ENCODE measurements at regions not wholly inside any gene's neighbourhood (a gene's known extent, or its start where the extent isn't known, plus 50 kb on each side); places are given as distances from the start of the nearest gene placed in this dataset.

DNA sequence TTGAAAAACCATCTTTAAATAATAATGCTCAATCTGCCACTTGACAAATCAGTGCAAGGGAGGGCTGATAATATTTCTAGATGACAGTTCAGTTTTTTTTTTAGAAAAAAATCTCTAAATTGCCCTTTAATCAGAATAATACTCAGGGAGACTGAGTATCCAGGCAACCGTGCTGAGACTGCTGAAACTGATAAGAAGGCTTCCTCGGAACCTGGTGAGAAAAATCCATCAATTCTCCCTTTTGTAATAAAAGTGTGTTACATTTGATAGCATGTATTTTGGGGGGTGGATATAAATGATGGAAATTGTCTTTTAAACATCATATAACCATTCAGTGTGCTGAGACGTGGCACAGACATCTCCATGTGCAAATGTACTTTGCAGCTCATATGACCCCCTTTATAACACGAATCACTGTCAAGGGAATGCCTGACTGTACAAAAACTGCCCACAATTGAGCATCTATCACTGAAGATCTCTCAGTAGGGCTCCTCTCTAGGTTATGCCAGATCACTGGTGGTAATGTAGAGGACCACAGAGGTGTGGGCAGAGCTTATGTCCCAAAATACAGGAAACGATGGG lies 491.1 kb upstream of the ADARB2 start:
- TF ChIP-seq ZNF335 (tag by site-specific recombination; conservative IDR thresholded peaks at IDR 0.05) = no peak
- TF ChIP-seq, protein P1, sequence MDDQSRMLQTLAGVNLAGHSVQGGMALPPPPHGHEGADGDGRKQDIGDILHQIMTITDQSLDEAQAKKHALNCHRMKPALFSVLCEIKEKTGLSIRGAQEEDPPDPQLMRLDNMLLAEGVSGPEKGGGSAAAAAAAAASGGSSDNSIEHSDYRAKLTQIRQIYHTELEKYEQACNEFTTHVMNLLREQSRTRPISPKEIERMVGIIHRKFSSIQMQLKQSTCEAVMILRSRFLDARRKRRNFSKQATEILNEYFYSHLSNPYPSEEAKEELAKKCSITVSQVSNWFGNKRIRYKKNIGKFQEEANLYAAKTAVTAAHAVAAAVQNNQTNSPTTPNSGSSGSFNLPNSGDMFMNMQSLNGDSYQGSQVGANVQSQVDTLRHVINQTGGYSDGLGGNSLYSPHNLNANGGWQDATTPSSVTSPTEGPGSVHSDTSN (CRISPR knock-in tag; IDR thresholded peaks at IDR 0.05) = no peak
- TF ChIP-seq ZNF423 (tag by site-specific recombination; IDR thresholded peaks at IDR 0.05) = no peak
- TF ChIP-seq, protein P2, sequence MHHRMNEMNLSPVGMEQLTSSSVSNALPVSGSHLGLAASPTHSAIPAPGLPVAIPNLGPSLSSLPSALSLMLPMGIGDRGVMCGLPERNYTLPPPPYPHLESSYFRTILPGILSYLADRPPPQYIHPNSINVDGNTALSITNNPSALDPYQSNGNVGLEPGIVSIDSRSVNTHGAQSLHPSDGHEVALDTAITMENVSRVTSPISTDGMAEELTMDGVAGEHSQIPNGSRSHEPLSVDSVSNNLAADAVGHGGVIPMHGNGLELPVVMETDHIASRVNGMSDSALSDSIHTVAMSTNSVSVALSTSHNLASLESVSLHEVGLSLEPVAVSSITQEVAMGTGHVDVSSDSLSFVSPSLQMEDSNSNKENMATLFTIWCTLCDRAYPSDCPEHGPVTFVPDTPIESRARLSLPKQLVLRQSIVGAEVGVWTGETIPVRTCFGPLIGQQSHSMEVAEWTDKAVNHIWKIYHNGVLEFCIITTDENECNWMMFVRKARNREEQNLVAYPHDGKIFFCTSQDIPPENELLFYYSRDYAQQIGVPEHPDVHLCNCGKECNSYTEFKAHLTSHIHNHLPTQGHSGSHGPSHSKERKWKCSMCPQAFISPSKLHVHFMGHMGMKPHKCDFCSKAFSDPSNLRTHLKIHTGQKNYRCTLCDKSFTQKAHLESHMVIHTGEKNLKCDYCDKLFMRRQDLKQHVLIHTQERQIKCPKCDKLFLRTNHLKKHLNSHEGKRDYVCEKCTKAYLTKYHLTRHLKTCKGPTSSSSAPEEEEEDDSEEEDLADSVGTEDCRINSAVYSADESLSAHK (tag by site-specific recombination; IDR thresholded peaks at IDR 0.05) = no peak
- TF ChIP-seq ZNF324 (tag by site-specific recombination; IDR thresholded peaks at IDR 0.05) = no peak
- no peak for TF ChIP-seq ZNF707 (tag by site-specific recombination; IDR thresholded peaks at IDR 0.05)
- TF ChIP-seq, protein P3, sequence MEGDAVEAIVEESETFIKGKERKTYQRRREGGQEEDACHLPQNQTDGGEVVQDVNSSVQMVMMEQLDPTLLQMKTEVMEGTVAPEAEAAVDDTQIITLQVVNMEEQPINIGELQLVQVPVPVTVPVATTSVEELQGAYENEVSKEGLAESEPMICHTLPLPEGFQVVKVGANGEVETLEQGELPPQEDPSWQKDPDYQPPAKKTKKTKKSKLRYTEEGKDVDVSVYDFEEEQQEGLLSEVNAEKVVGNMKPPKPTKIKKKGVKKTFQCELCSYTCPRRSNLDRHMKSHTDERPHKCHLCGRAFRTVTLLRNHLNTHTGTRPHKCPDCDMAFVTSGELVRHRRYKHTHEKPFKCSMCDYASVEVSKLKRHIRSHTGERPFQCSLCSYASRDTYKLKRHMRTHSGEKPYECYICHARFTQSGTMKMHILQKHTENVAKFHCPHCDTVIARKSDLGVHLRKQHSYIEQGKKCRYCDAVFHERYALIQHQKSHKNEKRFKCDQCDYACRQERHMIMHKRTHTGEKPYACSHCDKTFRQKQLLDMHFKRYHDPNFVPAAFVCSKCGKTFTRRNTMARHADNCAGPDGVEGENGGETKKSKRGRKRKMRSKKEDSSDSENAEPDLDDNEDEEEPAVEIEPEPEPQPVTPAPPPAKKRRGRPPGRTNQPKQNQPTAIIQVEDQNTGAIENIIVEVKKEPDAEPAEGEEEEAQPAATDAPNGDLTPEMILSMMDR (tag by site-specific recombination; IDR thresholded peaks at IDR 0.05) = no peak
